Testis (tissue), 2 donors: ENCODE measurements at regions not wholly inside any gene's neighbourhood (a gene's known extent, or its start where the extent isn't known, plus 50 kb on each side); places are given as distances from the start of the nearest gene placed in this dataset.

Source experiments
- CTCF ChIP-seq, 3 experiments: fragments of 450-650 bp in 2 of 3; fragments of 200-600 bp in 1 of 3; sonication (generic) in 1 of 3; IDR thresholded peaks; one replicate each; pipeline ENCODE4 v1.5.1; 2016 to 2019; ENCODE audit warnings: antibody characterized with exemption in 3 of 3, mild to moderate bottlenecking in 2 of 3, moderate library complexity in 1 of 3
- POLR2A ChIP-seq: fragments of 450-650 bp; IDR thresholded peaks from one replicate; pipeline ENCODE4 v1.6.1; 2017; ENCODE audit warnings: antibody characterized with exemption, mild to moderate bottlenecking, moderate library complexity

DNA sequence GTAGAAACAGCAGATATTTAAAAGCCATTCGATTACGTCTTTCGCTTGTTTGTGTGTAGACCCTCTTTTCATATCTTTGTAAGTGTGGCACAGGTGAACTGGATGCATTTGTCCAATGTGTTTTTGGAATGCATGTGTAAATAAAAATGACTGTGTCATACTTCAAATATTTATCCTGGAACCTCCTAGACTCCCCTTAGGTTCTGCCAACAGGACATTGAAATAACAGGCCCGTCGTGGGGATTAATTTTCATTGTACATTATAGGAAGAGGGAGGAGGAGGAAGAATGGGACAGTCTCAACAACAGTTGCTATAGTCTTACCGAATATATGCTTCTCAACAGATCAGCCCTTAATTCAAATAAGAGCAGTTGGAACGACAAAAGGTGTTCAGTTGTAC is 95.8 kb downstream of the PRKAB2 start:
- TF ChIP-seq CTCF (IDR thresholded peaks at IDR 0.05): no peak
- no peak for TF ChIP-seq POLR2A
